BLaER1 treated with 17β-estradiol and CSF1 and Interleukin-3, amounts not matched to agents 10 nM and 100 nM (cell line): ENCODE measurements at regions not wholly inside any gene's neighbourhood (a gene's known extent, or its start where the extent isn't known, plus 50 kb on each side); places are given as distances from the start of the nearest gene placed in this dataset.

Source experiments
- H3K27ac ChIP-seq, 11 experiments: shearing (Covaris generic); formaldehyde crosslinking; 2 replicates each; pipeline ENCODE4 v1.8.1; 2022
- H3K27me3 ChIP-seq, 11 experiments: shearing (Covaris generic); formaldehyde crosslinking; 2 replicates each; pipeline ENCODE4 v1.8.1; 2022
- H3K36me3 ChIP-seq, 11 experiments: shearing (Covaris generic); formaldehyde crosslinking; 2 replicates each; pipeline ENCODE4 v1.8.1; 2022
- H3K4me1 ChIP-seq, 10 experiments: shearing (Covaris generic); formaldehyde crosslinking; 2 replicates each; pipeline ENCODE4 v1.8.1; 2022
- H3K4me2 ChIP-seq, 11 experiments: shearing (Covaris generic); formaldehyde crosslinking; 2 replicates each; pipeline ENCODE4 v1.8.1; 2022
- H3K4me3 ChIP-seq, 10 experiments: shearing (Covaris generic); formaldehyde crosslinking; 2 replicates each; pipeline ENCODE4 v1.8.1; 2022
- H3K9ac ChIP-seq, 11 experiments: shearing (Covaris generic); formaldehyde crosslinking; 2 replicates each; pipeline ENCODE4 v1.8.1; 2022
- H3K9me3 ChIP-seq, 11 experiments: shearing (Covaris generic); formaldehyde crosslinking; replicated peaks in 1 of 11; 2 replicates each; pipeline ENCODE4 v1.8.1; 2022
- H4K20me1 ChIP-seq, 11 experiments: shearing (Covaris generic); formaldehyde crosslinking; 2 replicates each; pipeline ENCODE4 v1.8.1; 2022
- Cebpa-rat ChIP-seq, 11 experiments: shearing (Covaris generic); IDR thresholded peaks; 2 replicates each; pipeline ENCODE4 v1.8.1; 2022

DNA sequence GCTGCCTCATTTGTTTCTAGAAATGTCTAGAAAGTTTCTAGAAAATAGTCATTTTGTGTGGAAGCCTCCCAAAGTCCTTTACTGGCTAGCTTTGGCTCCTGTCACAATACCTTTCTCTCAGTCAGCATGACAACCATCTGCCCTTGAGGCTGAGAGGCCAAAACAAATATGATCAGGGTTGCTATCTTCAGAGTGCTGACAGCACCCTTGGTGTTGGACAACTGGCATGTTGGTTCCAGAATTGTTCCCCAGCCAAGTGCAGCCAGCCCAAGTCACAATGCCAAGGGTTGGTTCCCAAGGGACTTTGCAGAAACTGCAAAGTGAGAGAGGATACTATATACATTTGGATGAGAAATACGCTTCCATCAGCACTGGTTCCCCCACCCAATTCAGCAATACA, 140.9 kb upstream of the GAS1 start:
- no peak overlapping the region for H3K27ac ChIP-seq

DNA sequence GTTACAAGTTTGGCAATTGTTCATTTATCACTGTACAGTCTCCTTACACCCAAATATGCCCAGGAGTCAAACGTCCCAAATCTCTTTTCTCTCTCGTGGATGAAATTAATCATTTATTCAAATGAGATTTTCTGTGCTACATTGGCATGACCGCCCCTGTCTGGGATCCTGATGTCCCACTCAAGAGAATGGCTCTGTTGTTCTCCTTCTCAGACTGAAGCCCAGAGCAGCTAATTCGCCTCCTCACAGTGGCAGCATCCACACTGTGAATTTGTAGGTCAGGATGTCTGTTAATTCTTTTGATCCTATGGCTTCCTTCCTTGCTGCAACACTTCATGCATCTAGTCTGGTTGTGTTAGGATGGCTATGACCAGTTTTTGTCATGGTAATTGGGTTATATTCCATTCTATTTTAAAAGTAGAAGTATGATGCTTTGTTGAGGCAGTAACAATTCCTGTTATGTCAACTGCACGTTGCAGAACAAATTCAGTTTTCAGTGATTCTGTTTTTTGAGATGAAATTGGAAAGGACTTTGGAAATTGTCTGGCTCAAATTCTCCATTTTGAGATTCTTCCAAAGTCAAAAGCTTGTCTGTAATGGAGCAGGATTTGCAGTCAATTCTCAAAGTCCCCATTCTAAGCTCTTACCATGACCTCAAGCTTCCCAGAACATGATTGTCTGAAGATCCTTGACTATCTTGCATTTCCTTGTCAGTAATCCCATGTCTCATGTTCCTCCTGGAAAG, 141.5 kb upstream of the GAS1 start:
- no peaks in the 10 kb centered on the region for H3K36me3 ChIP-seq
- H3K4me1 ChIP-seq = no peaks in the 10 kb centered on the region
- H3K27ac ChIP-seq = no peak overlapping the region
- H4K20me1 ChIP-seq = no peaks in the 10 kb centered on the region
- H3K9ac ChIP-seq = no peak overlapping the region
- no peak overlapping the region for H3K4me2 ChIP-seq
- no peaks in the 10 kb centered on the region for H3K27me3 ChIP-seq
- no peak for TF ChIP-seq Cebpa-rat (IDR thresholded peaks at IDR 0.05)
- H3K4me3 ChIP-seq = no peak overlapping the region
- H3K9me3 ChIP-seq = peaks cover 0 to 10% (median 0%) of the 10 kb centered on the region in 11 experiments; a peak in 1 of 22 replicates

More for the DNA sequence above, 140.9 kb upstream of the GAS1 start:
- Histone ChIP-seq H3K36me3 (no peaks in the 10 kb centered on the region), H3K9me3 (0 out of 22 replicates have a peak, but pooled peaks cover 0 to 10% (median 0%) of the 10 kb centered on the region in 11 experiments), H3K4me1 (no peaks in the 10 kb centered on the region), H3K9ac (no peak overlapping the region), H3K4me2 (no peak overlapping the region), H4K20me1 (no peaks in the 10 kb centered on the region), H3K4me3 (no peak overlapping the region), H3K27me3 (no peaks in the 10 kb centered on the region)
- TF ChIP-seq Cebpa-rat (IDR thresholded peaks at IDR 0.05) = no peak

DNA sequence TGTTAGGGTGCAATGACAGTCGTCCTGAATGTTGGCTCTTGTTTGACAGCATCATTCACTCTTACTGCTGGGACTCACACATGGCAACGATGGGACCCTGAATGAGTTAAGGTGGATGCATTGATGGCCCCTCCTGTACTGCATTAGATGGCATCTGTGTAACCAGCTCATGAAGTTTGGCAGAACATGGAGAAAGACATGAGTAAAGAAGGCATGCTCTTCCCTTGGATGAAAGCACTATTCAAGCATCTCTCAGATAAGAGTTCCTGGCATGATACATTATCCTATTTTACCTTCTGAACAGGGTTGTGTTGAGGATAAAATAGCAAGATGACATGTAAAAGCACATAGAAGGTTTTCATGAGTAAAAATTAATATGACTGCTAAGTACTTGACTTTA, 142.2 kb upstream of the GAS1 start:
- no peak overlapping the region for H3K27ac ChIP-seq
- H3K9me3 ChIP-seq = peaks cover 0 to 10% (median 0%) of the 10 kb centered on the region in 11 experiments; a peak in 1 of 22 replicates

DNA sequence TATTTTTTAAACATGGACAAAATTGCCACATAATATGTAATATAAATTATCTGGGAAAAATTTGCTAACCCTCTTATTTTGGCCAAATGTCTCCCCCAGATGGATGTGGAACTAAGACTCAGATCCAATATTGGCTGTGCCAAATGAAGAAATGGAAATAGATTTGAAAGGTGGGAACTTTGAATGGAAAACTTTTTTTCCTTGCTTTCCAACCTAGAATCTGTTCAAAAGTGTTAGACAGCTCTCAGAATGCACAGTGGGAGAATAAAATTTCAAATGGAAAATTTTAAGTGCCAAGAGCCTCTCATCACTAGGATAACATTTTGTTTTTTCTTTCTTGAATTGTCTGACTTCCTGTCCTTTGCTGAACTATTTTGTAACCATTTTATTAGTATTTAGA, 142.6 kb upstream of the GAS1 start:
- Histone ChIP-seq H3K36me3 (no peaks in the 10 kb centered on the region), H3K4me1 (no peaks in the 10 kb centered on the region), H3K27me3 (no peaks in the 10 kb centered on the region), H3K4me3 (no peak overlapping the region), H3K9ac (no peak overlapping the region), H3K27ac (no peak overlapping the region), H3K9me3 (peaks cover 0 to 10% (median 0%) of the 10 kb centered on the region in 11 experiments; a peak in 1 of 22 replicates), H4K20me1 (no peaks in the 10 kb centered on the region), H3K4me2 (no peak overlapping the region)
- TF ChIP-seq Cebpa-rat (IDR thresholded peaks at IDR 0.05) = no peak

More for the DNA sequence above, 142.2 kb upstream of the GAS1 start:
- H3K4me2 ChIP-seq = no peak overlapping the region
- no peaks in the 10 kb centered on the region for H4K20me1 ChIP-seq
- no peaks in the 10 kb centered on the region for H3K27me3 ChIP-seq
- H3K9ac ChIP-seq = no peak overlapping the region
- H3K4me3 ChIP-seq = no peak overlapping the region
- no peaks in the 10 kb centered on the region for H3K36me3 ChIP-seq
- TF ChIP-seq Cebpa-rat (IDR thresholded peaks at IDR 0.05) = no peak
- no peaks in the 10 kb centered on the region for H3K4me1 ChIP-seq

DNA sequence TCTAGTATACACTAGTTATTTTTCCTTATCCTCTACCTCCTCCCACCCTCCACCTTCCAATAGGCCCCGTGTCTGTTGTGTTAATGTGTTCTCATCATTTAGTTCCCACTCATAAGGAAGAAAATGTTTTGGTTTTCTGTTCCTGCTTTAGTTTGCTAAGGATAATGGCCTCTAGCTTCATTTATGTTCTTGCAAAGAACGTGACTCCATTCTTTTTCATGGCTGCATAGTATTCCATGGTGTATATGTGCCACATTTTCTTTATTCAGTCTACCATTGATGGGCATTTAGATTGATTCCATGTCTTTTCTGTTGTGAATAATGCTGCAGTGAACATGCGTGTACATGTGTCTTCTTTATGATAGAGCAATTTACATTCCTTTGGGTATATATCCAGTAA, 146.5 kb upstream of the GAS1 start:
- H4K20me1 ChIP-seq = no peaks in the 10 kb centered on the region
- H3K36me3 ChIP-seq = no peaks in the 10 kb centered on the region
- H3K4me1 ChIP-seq = no peaks in the 10 kb centered on the region
- no peak overlapping the region for H3K27ac ChIP-seq
- no peak for TF ChIP-seq Cebpa-rat (IDR thresholded peaks at IDR 0.05)
- H3K9me3 ChIP-seq = peaks cover 0 to 5% (median 0%) of the 10 kb centered on the region in 11 experiments; a peak in 1 of 22 replicates
- H3K4me3 ChIP-seq = no peak overlapping the region
- H3K9ac ChIP-seq = no peak overlapping the region
- no peak overlapping the region for H3K4me2 ChIP-seq
- no peaks in the 10 kb centered on the region for H3K27me3 ChIP-seq

DNA sequence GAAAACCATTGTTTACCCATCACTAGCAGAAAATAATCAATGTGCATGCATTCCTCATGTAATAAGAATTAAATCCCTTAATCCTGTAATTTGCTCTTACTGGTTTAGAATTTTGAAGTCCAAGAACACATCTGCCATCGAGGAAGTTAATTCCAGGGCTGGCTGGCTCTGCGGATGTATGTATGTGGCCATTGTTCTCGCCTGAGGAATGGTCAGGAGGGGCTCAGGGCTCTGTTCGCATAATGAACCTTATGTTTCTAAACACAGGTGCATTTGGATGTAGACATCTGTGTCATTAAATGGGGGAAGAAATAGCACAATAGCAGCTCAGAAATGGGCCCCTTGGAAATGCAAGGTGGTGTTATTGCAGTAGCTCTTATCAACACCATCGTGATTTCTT, 148.6 kb upstream of the GAS1 start:
- no peaks in the 10 kb centered on the region for H3K36me3 ChIP-seq
- no peak for TF ChIP-seq Cebpa-rat (IDR thresholded peaks at IDR 0.05)
- H3K4me2 ChIP-seq = no peak overlapping the region
- H3K4me3 ChIP-seq = no peak overlapping the region
- no peaks in the 10 kb centered on the region for H3K4me1 ChIP-seq
- no peak overlapping the region for H3K9ac ChIP-seq
- H3K27me3 ChIP-seq = no peaks in the 10 kb centered on the region
- peaks cover 0 to 5% (median 0%) of the 10 kb centered on the region in 11 experiments; a peak in 1 of 22 replicates for H3K9me3 ChIP-seq
- H4K20me1 ChIP-seq = no peaks in the 10 kb centered on the region
- H3K27ac ChIP-seq = no peak overlapping the region

DNA sequence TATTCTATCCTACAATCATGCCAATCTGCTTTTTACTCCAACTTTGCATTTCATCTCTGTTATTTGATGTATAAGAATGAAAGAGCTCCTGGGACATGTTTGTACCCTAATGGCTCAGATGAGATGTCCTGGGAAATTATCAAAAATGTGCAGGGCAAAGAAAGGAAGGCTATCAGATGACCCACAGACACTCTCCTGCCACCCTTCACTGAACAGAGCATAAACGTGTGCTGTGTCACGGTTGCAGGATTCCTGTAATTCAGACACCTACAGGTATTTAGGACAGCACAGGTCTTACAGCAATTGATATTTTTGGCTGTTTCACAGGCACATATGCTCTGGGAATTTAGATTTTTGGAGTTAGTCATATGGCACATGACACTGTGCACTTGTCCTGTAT, 149.2 kb upstream of the GAS1 start:
- Histone ChIP-seq H3K27me3 (no peaks in the 10 kb centered on the region), H3K9me3 (peaks cover 0 to 5% (median 0%) of the 10 kb centered on the region in 11 experiments; a peak in 1 of 22 replicates), H4K20me1 (no peaks in the 10 kb centered on the region), H3K9ac (no peak overlapping the region), H3K4me2 (no peak overlapping the region), H3K27ac (no peak overlapping the region), H3K4me3 (no peak overlapping the region), H3K4me1 (no peaks in the 10 kb centered on the region), H3K36me3 (no peaks in the 10 kb centered on the region)
- TF ChIP-seq Cebpa-rat (IDR thresholded peaks at IDR 0.05) = no peak

DNA sequence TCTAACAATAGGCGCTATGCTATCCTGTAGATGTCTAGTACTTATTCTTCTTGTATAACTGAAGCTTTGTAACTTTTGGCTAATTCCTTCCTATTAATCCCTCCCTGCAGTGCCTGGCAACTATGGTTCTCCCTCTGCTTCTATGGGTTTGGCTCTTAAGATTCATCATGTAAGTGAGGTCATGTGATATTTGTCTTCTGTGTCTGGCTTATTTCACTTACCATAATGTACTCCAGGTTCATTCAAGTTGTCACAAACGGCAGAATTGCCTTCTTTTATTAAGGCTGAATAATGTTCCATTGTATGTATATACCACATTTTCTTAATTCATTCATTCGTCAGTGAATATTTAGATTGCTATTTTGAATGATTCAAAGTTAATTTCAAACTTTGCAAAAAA, 149.9 kb upstream of the GAS1 start:
- Histone ChIP-seq H3K4me3 (no peak overlapping the region), H3K9me3 (peaks cover 0 to 5% (median 0%) of the 10 kb centered on the region in 11 experiments; a peak in 1 of 22 replicates), H3K4me1 (no peaks in the 10 kb centered on the region), H3K27me3 (no peaks in the 10 kb centered on the region), H3K27ac (no peak overlapping the region), H3K4me2 (no peak overlapping the region), H4K20me1 (no peaks in the 10 kb centered on the region), H3K9ac (no peak overlapping the region), H3K36me3 (no peaks in the 10 kb centered on the region)
- TF ChIP-seq Cebpa-rat (IDR thresholded peaks at IDR 0.05) = no peak

DNA sequence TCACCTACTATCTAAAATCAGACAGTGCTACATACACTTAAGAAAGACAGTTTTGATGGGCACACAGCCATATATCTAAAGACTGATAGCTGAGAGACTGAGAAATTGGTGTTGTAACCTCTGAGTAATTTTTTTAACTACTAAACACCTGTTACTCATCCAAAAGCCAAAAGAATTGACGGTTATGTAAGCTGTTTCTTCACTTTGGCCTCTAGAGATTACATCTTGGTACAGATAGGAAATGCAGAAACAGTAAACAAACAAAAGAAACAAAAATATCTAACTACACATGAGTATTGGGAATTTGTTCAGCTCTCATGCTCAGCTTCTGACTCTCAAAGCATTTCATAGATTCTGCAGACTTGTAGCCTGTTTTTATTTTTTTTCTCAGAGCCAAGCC, 152.1 kb upstream of the GAS1 start:
- no peak overlapping the region for H3K4me2 ChIP-seq
- H3K27ac ChIP-seq = no peak overlapping the region
- H3K36me3 ChIP-seq = no peaks in the 10 kb centered on the region
- H3K9me3 ChIP-seq = no peaks in the 10 kb centered on the region
- H3K4me3 ChIP-seq = no peak overlapping the region
- H3K9ac ChIP-seq = no peak overlapping the region
- no peaks in the 10 kb centered on the region for H3K27me3 ChIP-seq
- no peaks in the 10 kb centered on the region for H3K4me1 ChIP-seq
- H4K20me1 ChIP-seq = no peaks in the 10 kb centered on the region
- no peak for TF ChIP-seq Cebpa-rat (IDR thresholded peaks at IDR 0.05)

DNA sequence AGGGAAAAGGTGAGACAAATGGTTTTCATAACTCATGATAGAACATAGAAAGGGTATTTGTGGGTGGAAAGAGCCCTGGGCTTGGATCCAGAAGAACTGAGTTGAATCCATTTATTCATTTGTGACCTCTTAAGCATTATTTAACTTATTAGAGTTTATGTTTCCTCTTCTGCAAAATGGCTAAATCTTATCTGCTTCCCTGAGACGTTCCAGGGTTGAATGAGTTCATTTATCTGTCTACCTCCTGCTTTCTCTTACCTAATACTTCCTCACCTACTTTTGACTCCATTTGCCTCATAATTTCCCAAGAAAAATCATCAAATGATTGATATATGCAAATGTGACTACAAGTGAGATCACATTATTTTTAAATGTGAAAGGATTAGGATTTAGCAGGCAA, 152.7 kb upstream of the GAS1 start:
- Histone ChIP-seq H3K9me3 (no peaks in the 10 kb centered on the region), H3K4me3 (no peak overlapping the region), H3K4me1 (no peaks in the 10 kb centered on the region), H4K20me1 (no peaks in the 10 kb centered on the region), H3K9ac (no peak overlapping the region), H3K27me3 (no peaks in the 10 kb centered on the region), H3K27ac (no peak overlapping the region), H3K4me2 (no peak overlapping the region), H3K36me3 (no peaks in the 10 kb centered on the region)
- no peak for TF ChIP-seq Cebpa-rat (IDR thresholded peaks at IDR 0.05)
